ENCODE measurements at regions not wholly inside any gene's neighbourhood (a gene's known extent, or its start where the extent isn't known, plus 50 kb on each side); places are given as distances from the start of the nearest gene placed in this dataset.

DNA sequence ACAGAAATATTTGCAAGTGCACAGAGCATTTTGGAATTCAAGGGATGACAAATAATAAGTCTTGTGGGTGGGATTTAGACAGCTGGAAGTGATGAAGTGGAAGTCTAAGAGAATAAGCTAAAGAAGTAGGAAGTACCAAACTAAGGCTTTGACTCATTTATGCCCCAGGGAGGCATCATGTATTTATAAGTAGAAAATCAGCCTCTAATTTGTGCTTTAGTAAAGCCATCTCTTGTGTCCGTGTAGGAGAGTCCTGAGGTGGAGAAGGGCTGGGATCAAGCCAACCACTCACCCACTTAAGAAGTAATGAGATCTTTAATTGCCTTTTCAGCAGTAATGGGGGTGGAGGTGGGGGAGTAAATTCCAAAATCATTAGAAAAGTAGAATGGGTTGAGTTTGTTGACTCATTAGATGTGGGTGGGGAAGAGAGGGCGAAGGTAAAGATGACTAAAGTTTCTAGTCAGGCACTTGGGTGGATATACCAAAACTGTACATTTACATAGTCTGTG, 356.7 kb downstream of the STIM2 start:
- no peak overlapping the region for H3K27ac ChIP-seq
- TF ChIP-seq, protein P1, sequence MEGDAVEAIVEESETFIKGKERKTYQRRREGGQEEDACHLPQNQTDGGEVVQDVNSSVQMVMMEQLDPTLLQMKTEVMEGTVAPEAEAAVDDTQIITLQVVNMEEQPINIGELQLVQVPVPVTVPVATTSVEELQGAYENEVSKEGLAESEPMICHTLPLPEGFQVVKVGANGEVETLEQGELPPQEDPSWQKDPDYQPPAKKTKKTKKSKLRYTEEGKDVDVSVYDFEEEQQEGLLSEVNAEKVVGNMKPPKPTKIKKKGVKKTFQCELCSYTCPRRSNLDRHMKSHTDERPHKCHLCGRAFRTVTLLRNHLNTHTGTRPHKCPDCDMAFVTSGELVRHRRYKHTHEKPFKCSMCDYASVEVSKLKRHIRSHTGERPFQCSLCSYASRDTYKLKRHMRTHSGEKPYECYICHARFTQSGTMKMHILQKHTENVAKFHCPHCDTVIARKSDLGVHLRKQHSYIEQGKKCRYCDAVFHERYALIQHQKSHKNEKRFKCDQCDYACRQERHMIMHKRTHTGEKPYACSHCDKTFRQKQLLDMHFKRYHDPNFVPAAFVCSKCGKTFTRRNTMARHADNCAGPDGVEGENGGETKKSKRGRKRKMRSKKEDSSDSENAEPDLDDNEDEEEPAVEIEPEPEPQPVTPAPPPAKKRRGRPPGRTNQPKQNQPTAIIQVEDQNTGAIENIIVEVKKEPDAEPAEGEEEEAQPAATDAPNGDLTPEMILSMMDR (IDR thresholded peaks at IDR 0.05), result no peak
- TF ChIP-seq ZFX (IDR thresholded peaks at IDR 0.05; ENCODE audit: borderline replicate concordance), result no peak

DNA sequence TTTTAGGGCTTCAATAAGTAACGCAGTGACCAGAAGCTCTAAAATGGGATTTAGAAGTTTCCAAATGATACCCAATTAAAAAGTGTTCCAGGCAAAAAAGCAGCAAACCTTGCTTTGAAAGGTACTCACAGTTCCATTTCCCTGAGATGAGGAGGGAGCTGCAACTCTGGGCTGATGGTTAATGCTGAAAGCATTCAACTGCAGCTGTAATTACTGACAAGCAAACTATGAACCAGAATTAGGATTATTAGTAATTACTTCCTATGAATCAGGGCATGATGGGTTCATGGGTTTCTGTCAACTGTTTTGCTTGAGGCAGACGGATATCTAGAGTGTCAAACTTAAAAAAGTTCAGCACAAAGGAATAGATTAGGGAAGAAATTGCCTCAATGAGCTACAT, 357.4 kb downstream of the STIM2 start:
- no peak overlapping the region for H3K27ac ChIP-seq
- TF ChIP-seq, protein P1 (IDR thresholded peaks at IDR 0.05), result no peak
- TF ChIP-seq ZFX (IDR thresholded peaks at IDR 0.05; ENCODE audit: borderline replicate concordance), result no peak

DNA sequence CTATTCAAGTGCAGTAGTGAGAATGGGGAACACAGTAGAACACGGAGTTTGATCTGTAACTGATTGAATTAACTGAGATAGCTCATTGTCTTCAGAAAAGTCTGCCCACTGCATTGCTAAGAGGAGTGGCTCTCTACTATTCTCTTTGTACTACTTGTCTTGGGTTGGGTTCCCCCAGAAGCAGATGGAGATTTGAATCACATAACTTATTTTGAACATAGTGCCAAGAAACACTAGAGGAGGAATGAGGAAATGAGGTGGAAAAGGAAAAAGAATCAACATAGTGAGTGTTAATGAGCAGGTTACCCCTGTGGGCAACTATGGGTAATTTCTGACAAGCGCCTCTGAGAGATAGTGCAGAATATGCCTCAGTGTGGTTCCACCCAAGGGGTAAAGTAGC, 362.7 kb downstream of the STIM2 start:
- no peak for TF ChIP-seq ZFX (IDR thresholded peaks at IDR 0.05; ENCODE audit: borderline replicate concordance)
- TF ChIP-seq, protein P1 (IDR thresholded peaks at IDR 0.05), result no peak
- no peak overlapping the region for H3K27ac ChIP-seq

DNA sequence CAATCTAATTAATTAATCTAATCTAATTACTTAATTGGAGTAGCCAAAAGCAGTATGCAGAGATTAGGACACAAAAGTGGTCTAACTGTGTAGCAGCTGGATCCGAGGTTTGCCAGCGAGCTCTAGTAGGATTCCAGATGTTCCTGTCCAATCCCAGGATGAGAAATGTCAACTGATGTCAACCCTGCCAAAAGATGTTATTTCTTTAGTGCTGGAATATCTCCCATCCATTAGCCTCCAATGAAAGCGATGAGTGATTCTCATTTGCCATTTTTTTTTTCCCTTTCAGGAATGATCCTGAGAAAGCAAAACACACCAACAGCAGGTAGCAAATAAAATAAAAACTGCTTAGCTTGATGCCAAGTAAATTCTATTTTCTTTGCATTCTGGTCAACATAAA, 372.9 kb downstream of the STIM2 start:
- TF ChIP-seq, protein P1 (IDR thresholded peaks at IDR 0.05), result no peak
- TF ChIP-seq ZFX (IDR thresholded peaks at IDR 0.05; ENCODE audit: borderline replicate concordance), result no peak
- no peak overlapping the region for H3K27ac ChIP-seq

DNA sequence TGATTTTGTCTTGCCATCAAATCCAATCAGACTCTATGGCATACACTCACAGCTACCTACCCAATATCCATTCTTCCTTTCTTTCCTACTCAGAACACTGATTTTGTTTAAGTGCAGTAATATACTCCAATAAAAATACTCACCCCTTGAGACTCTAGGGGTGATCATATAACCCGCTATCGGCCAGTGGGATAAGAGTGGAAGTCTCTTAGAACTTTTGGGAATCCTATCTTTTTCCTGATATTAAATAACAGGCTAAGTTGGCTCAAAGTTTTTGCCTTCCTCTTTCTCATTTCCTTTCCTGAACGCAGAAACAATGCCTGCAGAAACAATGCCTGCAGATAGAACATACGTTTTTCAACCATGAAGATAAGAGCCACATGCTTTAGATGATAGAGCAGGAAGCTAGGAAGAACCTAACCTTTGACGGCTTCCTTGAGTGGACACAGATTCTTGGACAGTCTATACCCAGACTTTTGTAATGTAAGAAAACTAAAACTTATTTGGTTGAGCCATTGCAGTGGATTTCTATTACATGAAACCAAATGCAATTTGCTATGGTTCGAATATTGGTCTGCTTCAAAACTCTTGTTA, 373.8 kb downstream of the STIM2 start:
- TF ChIP-seq ZFX (IDR thresholded peaks at IDR 0.05; ENCODE audit: borderline replicate concordance), result no peak
- TF ChIP-seq, protein P1 (IDR thresholded peaks at IDR 0.05), result no peak
- H3K27ac ChIP-seq, result no peak overlapping the region

DNA sequence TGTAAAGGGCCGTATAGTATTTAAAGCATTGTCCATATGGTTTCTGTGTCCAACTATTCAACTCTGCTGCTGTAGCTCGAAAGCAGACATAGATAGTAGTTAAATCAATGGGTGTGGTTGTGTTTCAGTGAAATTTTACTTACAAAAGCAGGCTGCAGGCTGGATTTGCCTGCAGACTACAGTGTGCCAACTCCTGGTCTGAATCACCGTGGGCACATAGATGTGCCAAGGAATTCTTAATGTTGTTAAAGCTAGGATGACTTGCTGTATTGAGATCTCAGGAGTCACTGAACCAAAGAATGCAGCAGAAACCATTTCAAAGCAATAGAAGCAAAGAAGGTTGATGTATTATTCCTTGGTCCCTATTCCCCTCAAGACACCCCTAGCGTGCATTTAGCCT, 379.0 kb downstream of the STIM2 start:
- H3K27ac ChIP-seq, result no peak overlapping the region
- TF ChIP-seq, protein P1 (IDR thresholded peaks at IDR 0.05), result no peak
- TF ChIP-seq ZFX (IDR thresholded peaks at IDR 0.05; ENCODE audit: borderline replicate concordance), result no peak

DNA sequence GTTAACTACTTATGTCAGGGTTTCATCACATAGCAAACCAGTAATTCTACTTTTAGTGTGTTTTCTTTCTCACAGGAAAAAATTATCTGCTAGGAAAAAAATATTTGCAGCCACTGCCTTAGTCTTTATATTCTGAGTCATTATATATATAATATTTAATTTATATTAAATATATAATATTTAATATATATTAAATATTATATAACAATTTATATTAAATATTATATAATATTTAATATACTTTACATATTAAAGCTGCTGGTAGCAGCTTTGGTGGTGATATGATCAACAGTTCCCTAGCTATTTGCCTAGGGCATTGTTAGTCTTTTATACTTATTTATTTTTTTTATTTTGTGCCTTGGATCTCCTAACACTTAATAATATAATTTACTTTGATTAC, 381.6 kb downstream of the STIM2 start:
- TF ChIP-seq, protein P1 (IDR thresholded peaks at IDR 0.05), result no peak
- no peak for TF ChIP-seq ZFX (IDR thresholded peaks at IDR 0.05; ENCODE audit: borderline replicate concordance)
- H3K27ac ChIP-seq, result no peak overlapping the region
